ENCODE measurements at regions not wholly inside any gene's neighbourhood (a gene's known extent, or its start where the extent isn't known, plus 50 kb on each side); places are given as distances from the start of the nearest gene placed in this dataset.

- intact Hi-C loops (cut with DNase I) = no loop called here
- Histone ChIP-seq H3K36me3 (no peaks in the 10 kb centered on the region), H3K27ac (no peak overlapping the region), H3K27me3 (no peaks in the 10 kb centered on the region), H3K4me1 (no peaks in the 10 kb centered on the region), H3K4me3 (no peak overlapping the region), H3K9me3 (no peaks in the 10 kb centered on the region)
- TF ChIP-seq CTCF (IDR thresholded peaks at IDR 0.05) = no peak
- DNase-seq (ENCODE audit: low spot score in 2 of 2) = no peak
Measured at GRCh38 chr5:88391991-88392390, 123.3 kb upstream of the TMEM161B start.

- intact Hi-C loops (cut with DNase I) = no loop called here
- TF ChIP-seq CTCF (IDR thresholded peaks at IDR 0.05) = no peak
Measured at GRCh38 chr5:88391116-88391515, 122.5 kb upstream of the TMEM161B start.

GRCh38 chr5:88390481-88390880, 121.8 kb upstream of the TMEM161B start:
- H3K36me3 ChIP-seq = no peaks in the 10 kb centered on the region
- H3K4me3 ChIP-seq = no peak overlapping the region
- intact Hi-C loops (cut with DNase I) = no loop called here
- H3K9me3 ChIP-seq = no peaks in the 10 kb centered on the region
- no peak for TF ChIP-seq CTCF (IDR thresholded peaks at IDR 0.05)
- no peaks in the 10 kb centered on the region for H3K27me3 ChIP-seq
- no peak for DNase-seq (ENCODE audit: low spot score in 2 of 2)
- no peaks in the 10 kb centered on the region for H3K4me1 ChIP-seq
- H3K27ac ChIP-seq = no peak overlapping the region

More at GRCh38 chr5:88391116-88391515, 122.5 kb upstream of the TMEM161B start:
- no peaks in the 10 kb centered on the region for H3K4me1 ChIP-seq
- no peak for DNase-seq (ENCODE audit: low spot score in 2 of 2)
- H3K9me3 ChIP-seq = no peaks in the 10 kb centered on the region
- no peaks in the 10 kb centered on the region for H3K36me3 ChIP-seq
- no peaks in the 10 kb centered on the region for H3K27me3 ChIP-seq
- no peak overlapping the region for H3K27ac ChIP-seq
- H3K4me3 ChIP-seq = no peak overlapping the region

GRCh38 chr5:88390096-88390441, 121.4 kb upstream of the TMEM161B start:
- Histone ChIP-seq H3K4me3 (no peak overlapping the region), H3K4me1 (no peaks in the 10 kb centered on the region), H3K9me3 (no peaks in the 10 kb centered on the region), H3K27me3 (no peaks in the 10 kb centered on the region), H3K36me3 (no peaks in the 10 kb centered on the region), H3K27ac (no peak overlapping the region)
- DNase-seq (ENCODE audit: low spot score in 2 of 2) = no peak
- intact Hi-C loops (cut with DNase I) = no loop called here
- no peak for TF ChIP-seq CTCF (IDR thresholded peaks at IDR 0.05)

GRCh38 chr5:88389338-88390095, 120.9 kb upstream of the TMEM161B start:
- H3K4me1 ChIP-seq = no peaks in the 10 kb centered on the region
- intact Hi-C loops (cut with DNase I) = no loop called here
- no peaks in the 10 kb centered on the region for H3K36me3 ChIP-seq
- no peak for TF ChIP-seq CTCF (IDR thresholded peaks at IDR 0.05)
- H3K27me3 ChIP-seq = no peaks in the 10 kb centered on the region
- no peaks in the 10 kb centered on the region for H3K9me3 ChIP-seq
- no peak overlapping the region for H3K27ac ChIP-seq
- no peak for DNase-seq (ENCODE audit: low spot score in 2 of 2)
- H3K4me3 ChIP-seq = no peak overlapping the region

Data from ascending aorta (tissue), 2 donors.